SK-N-SH (cell line): ENCODE measurements at regions not wholly inside any gene's neighbourhood (a gene's known extent, or its start where the extent isn't known, plus 50 kb on each side); places are given as distances from the start of the nearest gene placed in this dataset.

Experiments used
- CTCF ChIA-PET: fragments of 300-600, 350-600 bp; formaldehyde crosslinking; extraction: SDS; loops from one replicate; lab custom pipeline; 2021; lab: Yijun Ruan, JAX
- POLR2A ChIA-PET: fragments of 350-600 bp; sonication (Branson Sonifier 250); formaldehyde crosslinking; extraction: SDS; loops from one replicate; lab custom pipeline; 2020; ENCODE audit warnings: antibody characterized with exemption, inconsistent platforms; lab: Yijun Ruan, JAX
- DNase-seq: peaks from one replicate; pipeline ENCODE4 v3.0.0; 2012
- H2AFZ ChIP-seq: fragments of 200-600 bp; sonication (generic); 2 replicates; pipeline ENCODE4 v1.8.1; 2016; ENCODE audit warnings: antibody characterized with exemption, mild to moderate bottlenecking, low read depth
- H3F3A ChIP-seq: fragments of 200-600 bp; sonication (generic); replicated peaks from 2 replicates; pipeline ENCODE3; 2016; ENCODE audit warnings: antibody characterized with exemption, mild to moderate bottlenecking; ENCODE audit not compliant: insufficient read depth
- H3K27ac ChIP-seq, 2 experiments: fragments of 200-500 bp in 1 of 2; fragments of 200-600 bp in 1 of 2; sonication (Bioruptor generic) in 1 of 2; sonication (generic), shearing (Covaris generic) in 1 of 2; 2 replicates each; pipeline versions ENCODE4 v1.5.1 to v1.6.1; 2014 to 2016; ENCODE audit warnings: low read depth in 2 of 2, inconsistent platforms in 1 of 2, low read length in 1 of 2, mild to moderate bottlenecking in 1 of 2, mixed read lengths in 1 of 2
- H3K27me3 ChIP-seq: fragments of 200-600 bp; sonication (generic), shearing (Covaris generic); 2 replicates; pipeline ENCODE4 v1.6.1; 2016; ENCODE audit warnings: mixed run types; ENCODE audit not compliant: insufficient read depth
- H3K36me3 ChIP-seq, 2 experiments: fragments of 200-500 bp in 1 of 2; fragments of 200-600 bp in 1 of 2; sonication (Bioruptor generic) in 1 of 2; sonication (generic) in 1 of 2; replicated peaks in 1 of 2; 2 replicates each; pipeline versions ENCODE3 to v1.5.1; 2014 to 2016; ENCODE audit warnings: low read length in 1 of 2, mild to moderate bottlenecking in 1 of 2; ENCODE audit not compliant: insufficient read depth in 2 of 2, control insufficient read depth in 1 of 2
- H3K4me1 ChIP-seq, 2 experiments: fragments of 200-500 bp in 1 of 2; fragments of 200-600 bp in 1 of 2; sonication (Bioruptor generic) in 1 of 2; sonication (generic), shearing (Covaris generic) in 1 of 2; 2 replicates each; pipeline versions ENCODE4 v1.5.1 to v1.6.1; 2014 to 2016; ENCODE audit warnings: low read depth in 1 of 2, low read length in 1 of 2, mixed run types in 1 of 2; ENCODE audit not compliant: insufficient read depth in 2 of 2, control insufficient read depth in 1 of 2
- H3K4me2 ChIP-seq: fragments of 200-600 bp; sonication (generic), shearing (Covaris generic); 2 replicates; pipeline ENCODE4 v1.6.1; 2017; ENCODE audit warnings: mixed run types
- H3K4me3 ChIP-seq, 2 experiments: fragments of 200-500 bp in 1 of 2; fragments of 200-600 bp in 1 of 2; sonication (Bioruptor generic) in 1 of 2; sonication (generic), shearing (Covaris generic) in 1 of 2; 2 replicates each; pipeline versions ENCODE4 v1.5.1 to v1.8.1; 2014 to 2016; ENCODE audit warnings: low read depth in 2 of 2, inconsistent platforms in 1 of 2, low read length in 1 of 2, mild to moderate bottlenecking in 1 of 2, mixed read lengths in 1 of 2, moderate library complexity in 1 of 2
- H3K79me2 ChIP-seq: fragments of 200-600 bp; sonication (generic); 2 replicates; pipeline ENCODE4 v1.8.1; 2017; ENCODE audit warnings: mild to moderate bottlenecking; ENCODE audit not compliant: insufficient read depth
- H3K9ac ChIP-seq: fragments of 200-600 bp; sonication (generic); 2 replicates; pipeline ENCODE4 v1.6.1; 2017; ENCODE audit warnings: mixed run types
- H3K9me2 ChIP-seq: fragments of 200-600 bp; sonication (generic); 2 replicates; pipeline ENCODE4 v1.6.1; 2017; ENCODE audit warnings: mixed run types
- H3K9me3 ChIP-seq: fragments of 200-600 bp; sonication (generic); 2 replicates; pipeline ENCODE4 v1.6.1; 2017; ENCODE audit warnings: mixed run types, mild to moderate bottlenecking, moderate library complexity
- H4K20me1 ChIP-seq: fragments of 200-600 bp; sonication (generic); 2 replicates; pipeline ENCODE4 v1.6.1; 2017; ENCODE audit warnings: mild to moderate bottlenecking, mixed run types; ENCODE audit not compliant: insufficient read depth
- ELF1 ChIP-seq: IDR thresholded peaks from 2 replicates; pipeline ENCODE4 v1.4.0; 2012
- EP300 ChIP-seq, 2 experiments: IDR thresholded peaks; 2 replicates each; pipeline versions ENCODE4 v1.4.0 to v1.6.1; 2012; ENCODE audit warnings: borderline replicate concordance in 1 of 2, low read depth in 1 of 2, low read length in 1 of 2
- EZH2phosphoT487 ChIP-seq: fragments of 200-600 bp; sonication (generic); IDR thresholded peaks from 2 replicates; pipeline ENCODE4 v1.6.1; 2017; ENCODE audit warnings: low read depth, mixed run types, mild to moderate bottlenecking, antibody characterized with exemption, moderate library complexity, borderline replicate concordance
- FOSL2 ChIP-seq: IDR thresholded peaks from 2 replicates; pipeline ENCODE4 v1.4.0; 2012; ENCODE audit warnings: low read depth, mild to moderate bottlenecking, moderate library complexity, borderline replicate concordance
- GATA2 ChIP-seq: sonication (generic); formaldehyde crosslinking; IDR thresholded peaks from 2 replicates; pipeline ENCODE4 v1.5.0; 2020; ENCODE audit warnings: mild to moderate bottlenecking, missing genetic modification reagents
- IRF3 ChIP-seq: fragments of 150-350 bp; IDR thresholded peaks from 2 replicates; pipeline ENCODE4 v1.6.1; 2016; ENCODE audit warnings: mild to moderate bottlenecking, low read depth, low read length
- JUND ChIP-seq: IDR thresholded peaks from 2 replicates; pipeline ENCODE4 v1.4.0; 2012
- MEF2A ChIP-seq: IDR thresholded peaks from 2 replicates; pipeline ENCODE4 v1.4.0; 2012; ENCODE audit warnings: low read depth, borderline replicate concordance
- MXI1 ChIP-seq: IDR thresholded peaks from 2 replicates; pipeline ENCODE4 v1.6.1; 2012; ENCODE audit warnings: mild to moderate bottlenecking, low read depth, low read length, improper control_type of control experiment
- POLR2AphosphoS5 ChIP-seq: IDR thresholded peaks from 2 replicates; pipeline ENCODE4 v1.6.1; 2012; ENCODE audit warnings: low read depth, low read length
- RAD21 ChIP-seq: IDR thresholded peaks from 2 replicates; pipeline ENCODE4 v1.6.1; 2012; ENCODE audit warnings: mild to moderate bottlenecking, low read length
- RXRA ChIP-seq: IDR thresholded peaks from 2 replicates; pipeline ENCODE4 v1.4.0; 2012; ENCODE audit warnings: low read depth, mild to moderate bottlenecking, borderline replicate concordance
- SIN3A ChIP-seq: IDR thresholded peaks from 2 replicates; pipeline ENCODE4 v1.6.1; 2012; ENCODE audit warnings: low read depth, mild to moderate bottlenecking, low read length, moderate library complexity, borderline replicate concordance
- TCF12 ChIP-seq: IDR thresholded peaks from 2 replicates; pipeline ENCODE4 v1.4.0; 2012
- TEAD4 ChIP-seq: IDR thresholded peaks from 2 replicates; pipeline ENCODE4 v1.4.0; 2012; ENCODE audit warnings: mild to moderate bottlenecking, borderline replicate concordance; ENCODE audit not compliant: insufficient read depth
- WGBS: methylation state at CpG from one replicate; pipeline ENCODE4 v1.1.6; 2017; ENCODE audit warnings: low lambda C conversion rate; 5-methylcytosine and 5-hydroxymethylcytosine counted together
- TF ChIP-seq, protein P1 (sequence below): fragments of 150-350 bp; IDR thresholded peaks from 2 replicates; pipeline ENCODE4 v1.6.1; 2017; ENCODE audit warnings: antibody characterized with exemption, low read length, low read depth, borderline replicate concordance

DNA sequence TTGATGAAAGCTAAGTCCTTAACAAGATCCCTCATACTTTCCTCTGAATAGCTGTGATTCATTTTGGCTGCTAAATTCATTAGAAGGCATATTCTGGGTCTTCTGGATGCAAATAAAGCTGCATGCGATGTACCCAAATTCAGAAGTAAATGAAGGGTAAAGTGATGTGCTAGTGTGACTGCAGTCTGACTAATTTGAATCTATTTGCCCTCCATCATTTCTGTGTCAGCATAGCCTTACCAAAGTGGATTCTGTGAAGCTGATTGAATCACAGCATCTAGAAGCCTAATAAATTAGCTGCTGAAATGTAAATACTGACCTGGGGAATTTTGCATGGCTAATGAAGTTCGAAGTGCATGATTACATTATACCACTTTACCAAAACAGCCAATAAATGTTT, 162.2 kb downstream of the TPH2 start:
- Histone ChIP-seq H3K4me3 (no peak overlapping the region), H3F3A (no peaks in the 10 kb centered on the region), H2AFZ (no peak overlapping the region), H3K27ac (no peak overlapping the region), H3K36me3 (no peaks in the 10 kb centered on the region), H3K9me3 (no peaks in the 10 kb centered on the region), H3K4me1 (no peaks in the 10 kb centered on the region), H3K4me2 (no peak overlapping the region), H3K79me2 (no peaks in the 10 kb centered on the region), H3K9ac (no peak overlapping the region), H3K9me2 (no peaks in the 10 kb centered on the region), H4K20me1 (no peaks in the 10 kb centered on the region), H3K27me3 (no peaks in the 10 kb centered on the region)
- WGBS = 29% methylated on average over 2 of the region's 2 CpGs
- CTCF ChIA-PET = no interaction called here
- TF ChIP-seq GATA2 (CRISPR knock-in tag) (no peak), MEF2A (no peak), ELF1 (no peak), RAD21 (no peak), EZH2phosphoT487 (no peak), POLR2AphosphoS5 (no peak), TCF12 (no peak), IRF3 (no peak), JUND (no peak), SIN3A (no peak)
- TF ChIP-seq, protein P1, sequence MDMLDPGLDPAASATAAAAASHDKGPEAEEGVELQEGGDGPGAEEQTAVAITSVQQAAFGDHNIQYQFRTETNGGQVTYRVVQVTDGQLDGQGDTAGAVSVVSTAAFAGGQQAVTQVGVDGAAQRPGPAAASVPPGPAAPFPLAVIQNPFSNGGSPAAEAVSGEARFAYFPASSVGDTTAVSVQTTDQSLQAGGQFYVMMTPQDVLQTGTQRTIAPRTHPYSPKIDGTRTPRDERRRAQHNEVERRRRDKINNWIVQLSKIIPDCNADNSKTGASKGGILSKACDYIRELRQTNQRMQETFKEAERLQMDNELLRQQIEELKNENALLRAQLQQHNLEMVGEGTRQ = no peak
- POLR2A ChIA-PET = no interaction called here
- DNase-seq = no peak

- Histone ChIP-seq H3K36me3 (no peaks in the 10 kb centered on the region), H3K9me3 (no peaks in the 10 kb centered on the region), H3K27ac (no peak overlapping the region), H3K9ac (no peak overlapping the region), H3K4me2 (no peak overlapping the region), H3K4me3 (no peak overlapping the region), H3K4me1 (no peaks in the 10 kb centered on the region), H2AFZ (no peak overlapping the region), H3K27me3 (no peaks in the 10 kb centered on the region), H3K9me2 (no peaks in the 10 kb centered on the region), H3K79me2 (no peaks in the 10 kb centered on the region), H3F3A (no peaks in the 10 kb centered on the region), H4K20me1 (no peaks in the 10 kb centered on the region)
- 35% methylated on average over 2 of the region's 3 CpGs for WGBS
- no peak for DNase-seq
- POLR2A ChIA-PET = no interaction called here
- TF ChIP-seq RXRA = no peak
- CTCF ChIA-PET = no interaction called here
Measured at GRCh38 chr12:72102150-72102549, 163.5 kb downstream of the TPH2 start.

- TF ChIP-seq FOSL2 (no peak), MXI1 (no peak), EP300 (IDR thresholded peaks at IDR 0.05; ENCODE audit: borderline replicate concordance in 1 of 2, low read depth in 1 of 2, low read length in 1 of 2) (no peak), TEAD4 (no peak)
- H3F3A ChIP-seq = no peaks in the 10 kb centered on the region
- H2AFZ ChIP-seq = no peak overlapping the region
- H3K4me1 ChIP-seq = no peaks in the 10 kb centered on the region
- DNase-seq = peak; percentile 5
- no peaks in the 10 kb centered on the region for H3K36me3 ChIP-seq
- ChIA-PET CTCF (no interaction called here), POLR2A (no interaction called here)
- H4K20me1 ChIP-seq = no peaks in the 10 kb centered on the region
- no peaks in the 10 kb centered on the region for H3K79me2 ChIP-seq
- H3K4me3 ChIP-seq = no peak overlapping the region
- H3K4me2 ChIP-seq = no peak overlapping the region
- H3K9me3 ChIP-seq = no peaks in the 10 kb centered on the region
- no peaks in the 10 kb centered on the region for H3K27me3 ChIP-seq
- no peak overlapping the region for H3K27ac ChIP-seq
- H3K9ac ChIP-seq = no peak overlapping the region
- H3K9me2 ChIP-seq = no peaks in the 10 kb centered on the region
Measured at GRCh38 chr12:72105849-72106248, 166.3 kb upstream of the TRHDE start.
